H7 (cell line): ENCODE measurements at regions not wholly inside any gene's neighbourhood (a gene's known extent, or its start where the extent isn't known, plus 50 kb on each side); places are given as distances from the start of the nearest gene placed in this dataset.

Experiments used
- DNase-seq: peaks from one replicate; pipeline ENCODE4 v3.0.0; 2012
- H3K27me3 ChIP-seq: 2 replicates; pipeline ENCODE4 v1.6.0; 2011; ENCODE audit warnings: mild to moderate bottlenecking, low read length; ENCODE audit not compliant: control insufficient read depth, insufficient read depth
- H3K36me3 ChIP-seq: replicated peaks from 2 replicates; pipeline ENCODE4 v1.5.1; 2011; ENCODE audit warnings: low read length; ENCODE audit not compliant: control insufficient read depth, insufficient read depth
- H3K4me3 ChIP-seq: 2 replicates; pipeline ENCODE4 v1.5.1; 2011; ENCODE audit warnings: low read depth, mild to moderate bottlenecking, control low read depth, low read length, moderate library complexity; ENCODE audit not compliant: insufficient read depth

DNA sequence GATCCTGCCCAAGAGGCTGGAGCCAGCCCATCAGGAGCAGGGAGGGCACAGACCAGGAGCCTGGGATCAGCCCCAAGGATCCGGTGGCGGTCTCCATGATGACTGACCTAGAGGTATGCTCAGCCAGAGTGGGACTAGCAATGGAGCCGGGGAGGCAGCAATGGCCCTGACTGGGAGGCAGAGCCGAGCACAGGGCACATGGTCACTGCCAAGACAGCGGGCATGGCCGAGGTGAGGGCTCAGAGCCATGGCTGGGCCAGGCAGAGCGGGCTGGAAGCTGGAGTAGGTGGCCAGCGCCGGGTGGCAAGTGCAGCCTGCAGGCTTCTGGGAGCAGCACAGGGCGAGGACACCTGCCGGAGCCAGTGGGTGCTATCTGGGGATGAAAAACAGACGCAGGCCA, 259.3 kb downstream of the BCL11B start:
- Histone ChIP-seq H3K4me3 (no peak overlapping the region), H3K36me3 (no peaks in the 10 kb centered on the region), H3K27me3 (no peaks in the 10 kb centered on the region)
- DNase-seq = no peak

DNA sequence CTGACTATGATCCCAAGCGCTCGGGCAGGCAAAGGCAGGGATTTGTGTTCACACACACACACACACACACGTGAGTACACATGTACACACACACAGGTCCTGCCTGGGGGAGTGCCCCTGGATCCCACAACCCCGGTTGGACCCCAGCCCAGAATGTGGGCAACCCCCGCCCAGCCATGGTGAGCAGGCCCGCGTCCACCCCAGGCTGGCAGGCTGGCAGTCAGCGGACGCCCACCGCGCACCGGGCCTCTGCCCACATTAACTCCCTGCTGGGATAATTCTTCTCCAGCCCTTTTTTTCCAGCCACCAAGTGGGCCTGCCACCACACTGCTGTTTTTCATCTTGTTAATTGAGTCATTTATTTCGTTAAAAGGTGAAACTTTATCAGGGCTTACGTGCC, 256.2 kb downstream of the BCL11B start:
- Histone ChIP-seq H3K4me3 (no peak overlapping the region), H3K36me3 (no peaks in the 10 kb centered on the region), H3K27me3 (no peaks in the 10 kb centered on the region)
- DNase-seq = no peak

DNA sequence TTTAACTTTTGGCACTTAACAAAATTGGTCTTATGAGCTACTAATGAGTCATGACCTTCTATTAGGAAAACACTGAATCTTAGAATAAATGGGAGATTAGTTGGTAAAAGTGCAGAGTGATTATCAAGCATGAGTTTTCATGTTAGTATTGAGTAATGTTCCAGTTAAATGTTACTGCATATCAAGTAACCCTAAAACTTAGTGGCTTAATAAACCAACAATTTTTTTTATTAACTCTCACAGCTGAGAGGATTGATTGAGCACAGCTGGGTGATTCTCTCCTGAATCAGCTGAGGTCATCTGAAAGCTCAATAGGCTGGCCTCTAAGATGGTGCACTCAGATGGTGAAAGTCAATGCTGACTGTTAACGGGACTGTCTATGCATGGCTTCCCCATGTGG, 248.6 kb downstream of the BCL11B start:
- H3K36me3 ChIP-seq = no peaks in the 10 kb centered on the region
- DNase-seq = no peak

DNA sequence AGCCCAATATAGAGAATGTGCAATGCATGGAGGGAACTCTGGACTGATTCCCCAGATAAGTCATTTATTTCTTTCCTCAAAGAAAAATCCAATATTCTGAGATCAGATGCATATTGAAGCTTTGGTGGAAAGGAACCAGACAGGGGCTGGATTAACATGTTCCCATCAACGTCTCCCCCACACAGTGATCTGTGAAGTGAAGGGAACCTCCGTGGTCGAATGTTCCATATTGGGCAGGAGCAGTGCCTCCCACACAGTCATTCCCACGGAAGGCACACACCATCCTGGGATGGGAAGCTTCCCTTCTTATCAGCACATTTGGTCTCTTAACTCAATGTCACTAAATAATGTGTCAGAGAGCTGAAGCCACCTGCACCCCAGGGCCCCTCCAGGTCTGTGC, 247.1 kb downstream of the BCL11B start:
- no peaks in the 10 kb centered on the region for H3K27me3 ChIP-seq
- no peak for DNase-seq
- H3K4me3 ChIP-seq = no peak overlapping the region
- no peaks in the 10 kb centered on the region for H3K36me3 ChIP-seq

More for the DNA sequence above, 248.6 kb downstream of the BCL11B start:
- Histone ChIP-seq H3K27me3 (no peaks in the 10 kb centered on the region), H3K4me3 (no peak overlapping the region)

DNA sequence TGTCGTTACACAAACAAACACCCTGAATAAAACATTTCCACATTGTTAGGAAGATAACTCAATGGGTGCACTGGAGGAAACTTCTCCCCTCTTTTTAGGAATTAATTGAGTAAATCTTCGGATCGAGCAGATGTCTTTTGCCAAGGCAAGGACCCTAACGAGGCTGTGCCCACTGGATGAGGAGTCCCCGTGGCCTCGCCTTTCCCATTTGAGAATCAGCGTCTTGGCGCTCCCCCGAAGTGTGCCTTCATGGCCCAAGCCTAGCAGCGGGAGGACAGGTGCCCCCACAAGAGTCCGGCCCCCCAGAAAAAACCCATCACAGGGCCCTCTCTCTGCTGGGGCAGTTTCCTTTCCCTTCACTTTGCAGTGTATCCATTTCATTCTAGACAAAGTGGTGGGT, 246.6 kb downstream of the BCL11B start:
- H3K36me3 ChIP-seq = no peaks in the 10 kb centered on the region
- H3K27me3 ChIP-seq = no peaks in the 10 kb centered on the region
- no peak for DNase-seq
- H3K4me3 ChIP-seq = no peak overlapping the region

DNA sequence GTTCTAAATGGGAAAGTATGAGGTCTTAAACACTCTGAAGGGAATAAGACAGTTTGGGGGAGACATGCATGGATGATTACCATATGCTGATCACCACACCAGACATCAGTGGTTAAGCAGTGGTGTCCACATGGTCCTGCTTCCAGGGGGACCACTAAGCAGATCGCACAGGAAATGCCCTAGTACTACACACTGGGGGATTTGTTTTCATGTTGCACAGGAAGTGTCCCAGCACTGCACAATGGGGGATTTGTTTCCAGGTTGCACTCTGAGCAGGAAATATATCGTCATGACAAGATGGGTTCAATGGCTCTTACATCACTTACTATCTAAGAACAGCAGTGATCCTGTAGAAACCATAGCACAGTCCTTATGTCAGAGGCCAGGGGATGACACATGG, 245.5 kb downstream of the BCL11B start:
- Histone ChIP-seq H3K4me3 (no peak overlapping the region), H3K36me3 (no peaks in the 10 kb centered on the region), H3K27me3 (no peaks in the 10 kb centered on the region)
- no peak for DNase-seq

DNA sequence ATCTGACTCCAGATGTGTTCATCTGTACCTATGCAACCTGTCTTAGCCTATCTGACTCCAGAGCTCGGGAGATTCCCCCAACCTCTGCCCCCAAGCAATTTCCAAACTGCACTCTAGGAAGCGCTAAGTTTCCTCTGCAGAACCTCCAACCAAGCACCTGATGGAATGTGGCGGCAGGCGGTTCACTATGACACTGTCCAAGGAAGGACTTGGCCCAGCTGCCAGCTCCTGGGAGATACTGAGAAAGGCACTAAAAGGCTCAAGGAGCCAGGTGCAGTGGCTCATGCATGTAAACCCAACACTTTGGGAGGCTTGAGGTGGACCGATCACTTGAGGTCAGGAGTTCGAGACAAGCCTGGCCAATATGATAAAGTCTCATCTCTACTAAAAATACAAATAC, 244.0 kb downstream of the BCL11B start:
- no peaks in the 10 kb centered on the region for H3K36me3 ChIP-seq
- DNase-seq = no peak
- H3K4me3 ChIP-seq = no peak overlapping the region
- no peaks in the 10 kb centered on the region for H3K27me3 ChIP-seq

DNA sequence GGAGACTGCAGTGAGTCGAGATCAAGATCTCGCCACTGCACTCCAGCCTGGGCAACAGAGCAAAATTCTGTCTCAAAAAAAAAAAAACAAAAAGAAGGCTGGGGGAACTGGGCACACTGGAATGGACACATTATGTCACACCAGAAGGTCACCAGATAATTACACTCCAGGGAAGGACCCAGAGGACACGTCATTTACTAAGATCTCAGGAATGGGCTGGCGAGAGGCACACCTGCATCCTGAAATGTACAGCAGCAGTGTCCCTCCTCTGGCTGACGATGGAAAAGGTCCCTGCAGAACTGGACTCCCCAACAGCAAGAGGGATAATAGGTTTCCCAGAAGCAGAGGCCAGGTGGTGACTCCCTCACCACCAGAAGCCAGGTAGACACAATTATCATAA, 243.5 kb downstream of the BCL11B start:
- Histone ChIP-seq H3K36me3 (no peaks in the 10 kb centered on the region), H3K27me3 (no peaks in the 10 kb centered on the region), H3K4me3 (no peak overlapping the region)
- no peak for DNase-seq

DNA sequence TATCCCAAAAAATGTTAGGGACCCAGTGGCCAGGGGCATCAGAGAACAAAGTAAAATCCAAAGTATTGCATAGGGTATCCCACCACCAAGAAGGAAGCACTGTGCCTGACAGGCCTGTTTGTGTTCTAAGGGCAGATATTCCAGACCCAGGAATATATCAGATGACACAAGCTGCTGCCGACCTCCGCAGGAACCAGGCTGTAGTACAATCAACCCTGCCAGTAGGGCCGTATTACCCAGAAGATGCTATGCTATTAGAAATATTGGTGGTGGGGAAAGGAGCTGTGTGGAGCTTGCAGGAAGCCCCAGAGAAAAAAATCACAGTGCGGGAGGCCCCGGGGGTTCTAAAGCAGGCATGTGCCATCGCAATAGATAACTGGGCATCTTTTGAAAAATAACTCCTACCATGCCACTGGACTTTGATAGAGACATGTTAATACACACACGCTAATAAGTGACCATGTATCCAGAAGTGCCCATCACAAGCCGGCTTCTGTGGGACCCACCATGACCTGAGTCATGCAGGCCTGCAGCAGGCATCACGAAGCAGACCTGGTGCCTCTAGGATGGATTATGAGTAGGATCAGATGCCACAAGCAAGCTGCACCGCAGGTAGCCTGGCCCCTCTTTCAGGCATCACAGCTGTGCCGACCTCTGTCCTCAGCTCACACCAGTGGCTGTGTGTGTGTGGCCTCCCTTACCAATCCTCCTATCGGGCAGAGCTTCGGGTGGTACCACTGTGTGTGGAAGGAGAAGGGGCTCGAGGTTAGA, 242.7 kb downstream of the BCL11B start:
- H3K4me3 ChIP-seq = no peak overlapping the region
- DNase-seq = peak; percentile 22
- no peaks in the 10 kb centered on the region for H3K27me3 ChIP-seq
- H3K36me3 ChIP-seq = no peaks in the 10 kb centered on the region

DNA sequence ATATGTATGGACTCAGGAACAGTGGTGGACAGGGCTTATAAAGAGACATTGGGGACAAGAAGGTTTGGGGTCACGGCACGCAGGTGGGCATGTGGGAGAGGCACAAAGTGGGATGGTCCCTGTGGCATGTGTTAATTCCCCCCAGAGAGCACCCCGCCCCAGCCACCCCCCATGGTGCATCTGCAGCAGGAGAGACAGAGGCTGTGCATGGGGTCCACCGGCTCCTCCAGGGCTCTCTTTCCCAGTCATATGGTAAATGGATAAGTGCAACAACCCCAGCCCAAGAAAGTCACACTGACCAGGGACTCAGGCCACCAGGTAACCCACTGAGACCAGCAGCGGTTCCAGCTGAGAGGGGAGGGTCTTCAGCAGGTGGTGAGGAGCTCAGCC, 242.1 kb downstream of the BCL11B start:
- H3K27me3 ChIP-seq = no peaks in the 10 kb centered on the region
- peak; percentile 15 for DNase-seq
- H3K36me3 ChIP-seq = no peaks in the 10 kb centered on the region
- no peak overlapping the region for H3K4me3 ChIP-seq

DNA sequence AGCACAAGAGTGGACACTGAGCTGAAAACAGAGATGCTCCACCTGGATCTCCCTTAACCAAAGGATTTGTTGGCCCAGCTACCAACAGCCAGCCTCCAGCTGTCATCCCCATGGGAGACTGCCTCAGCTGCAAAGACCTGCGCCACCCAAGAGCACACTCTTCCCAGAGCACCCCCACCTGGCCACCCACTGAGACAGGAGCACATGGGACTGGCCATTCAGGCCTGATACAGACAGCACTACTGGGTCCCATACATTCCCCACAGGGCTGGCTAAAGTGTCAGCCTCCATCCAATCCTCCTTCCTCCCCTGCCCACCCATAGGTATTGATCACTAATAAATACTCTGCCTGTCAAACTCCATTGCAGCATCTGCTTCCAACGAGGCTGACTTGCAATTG, 241.5 kb downstream of the BCL11B start:
- no peak overlapping the region for H3K4me3 ChIP-seq
- no peaks in the 10 kb centered on the region for H3K36me3 ChIP-seq
- no peaks in the 10 kb centered on the region for H3K27me3 ChIP-seq
- DNase-seq = no peak

DNA sequence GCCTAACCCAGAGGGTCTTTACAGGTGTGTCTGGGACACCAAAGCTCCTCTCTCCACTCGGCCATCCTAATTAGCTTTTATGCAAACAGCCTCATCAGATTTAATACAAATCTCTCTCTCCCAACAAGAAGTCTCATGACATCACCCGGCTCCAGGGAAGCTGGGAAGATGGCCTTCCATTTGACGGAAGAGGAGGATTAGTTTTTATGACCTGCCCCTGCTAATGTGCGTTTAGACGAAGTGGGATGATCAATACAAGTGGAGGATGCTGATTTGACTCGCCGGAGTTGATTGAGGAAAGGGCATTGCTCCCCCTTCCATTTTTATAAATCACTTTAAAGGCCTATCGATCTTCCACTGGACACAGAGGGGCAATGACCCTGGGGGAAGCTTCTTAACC, 239.2 kb downstream of the BCL11B start:
- DNase-seq = no peak
- Histone ChIP-seq H3K4me3 (no peak overlapping the region), H3K27me3 (no peaks in the 10 kb centered on the region), H3K36me3 (no peaks in the 10 kb centered on the region)

DNA sequence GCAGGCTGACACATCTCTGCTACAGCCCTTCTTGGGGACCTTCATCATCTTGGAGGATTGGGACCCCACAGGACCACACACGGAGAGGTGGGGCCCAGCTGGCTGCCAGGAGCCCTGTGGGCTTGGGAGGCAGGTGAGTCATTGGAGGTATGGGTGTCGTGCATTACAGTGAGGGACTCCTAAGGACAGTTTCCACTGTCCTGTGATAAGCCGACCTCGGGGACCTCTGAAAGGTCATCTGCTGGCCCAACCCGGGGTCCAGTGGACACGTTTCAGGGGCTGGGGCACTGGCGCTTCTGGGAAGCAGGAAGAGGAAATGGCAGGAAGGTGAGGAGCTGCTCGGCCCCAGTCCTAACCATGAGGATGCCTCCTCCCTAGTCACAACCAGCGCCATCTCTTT, 238.0 kb downstream of the BCL11B start:
- H3K27me3 ChIP-seq = no peaks in the 10 kb centered on the region
- no peaks in the 10 kb centered on the region for H3K36me3 ChIP-seq
- no peak overlapping the region for H3K4me3 ChIP-seq
- DNase-seq = no peak

DNA sequence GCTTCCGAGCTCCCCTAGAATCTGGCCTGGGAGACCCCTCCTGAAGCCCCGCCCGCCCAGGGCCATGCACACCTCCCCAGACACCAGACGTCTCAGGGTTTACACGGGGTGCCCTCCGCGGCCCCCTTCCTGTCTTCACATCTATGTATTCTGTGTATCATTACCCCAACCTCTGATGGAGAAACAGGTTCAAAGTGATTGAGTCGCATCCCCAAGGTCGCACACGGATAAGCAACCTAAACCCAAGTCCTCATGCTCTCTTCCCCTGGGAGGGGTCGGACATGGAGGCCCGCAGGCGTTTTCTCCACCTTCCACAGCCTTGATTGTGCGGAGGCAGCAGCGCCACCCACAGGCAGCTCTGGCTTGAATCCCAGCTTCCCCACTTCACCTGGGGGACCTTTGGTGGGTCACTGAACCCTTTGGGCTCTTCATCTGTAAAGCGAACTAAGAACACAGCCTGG, 237.3 kb downstream of the BCL11B start:
- no peaks in the 10 kb centered on the region for H3K36me3 ChIP-seq
- no peak overlapping the region for H3K4me3 ChIP-seq
- DNase-seq = peak; percentile 78
- no peaks in the 10 kb centered on the region for H3K27me3 ChIP-seq

DNA sequence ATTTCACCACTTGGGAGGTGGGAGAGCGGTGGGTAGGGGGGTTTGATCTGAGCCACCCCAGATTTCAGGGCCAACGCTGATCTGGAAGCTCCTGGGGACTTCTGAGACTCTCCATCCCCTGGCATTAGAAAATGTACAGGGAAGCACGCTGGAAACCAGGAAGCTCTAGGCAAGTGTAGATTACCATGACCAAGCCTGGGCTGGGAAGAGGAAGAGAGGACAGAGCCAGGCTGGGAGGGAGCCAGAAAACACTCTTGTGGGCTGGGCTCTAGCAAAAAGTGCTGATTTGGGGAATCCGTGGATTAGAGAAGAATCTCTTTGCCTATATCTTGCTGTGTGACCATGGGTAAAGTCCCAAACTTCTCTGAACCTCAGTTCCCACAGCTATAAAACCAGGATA, 236.7 kb downstream of the BCL11B start:
- no peak overlapping the region for H3K4me3 ChIP-seq

More for the DNA sequence above, 236.7 kb downstream of the BCL11B start:
- no peaks in the 10 kb centered on the region for H3K36me3 ChIP-seq
- peak; percentile 33 for DNase-seq
- no peaks in the 10 kb centered on the region for H3K27me3 ChIP-seq
